ENCODE measurements at regions not wholly inside any gene's neighbourhood (a gene's known extent, or its start where the extent isn't known, plus 50 kb on each side); places are given as distances from the start of the nearest gene placed in this dataset.

GRCh38 chr3:158974904-158975303 lies 173.1 kb downstream of the MFSD1 start:
- DNase-seq (ENCODE audit: low read depth) = no peak

GRCh38 chr3:158976966-158977365 lies 175.1 kb downstream of the MFSD1 start:
- DNase-seq (ENCODE audit: low read depth) = no peak

- DNase-seq (ENCODE audit: low read depth) = no peak
Measured at GRCh38 chr3:158977497-158977896, 175.6 kb downstream of the MFSD1 start.

- no peak for DNase-seq (ENCODE audit: low read depth)
Measured at GRCh38 chr3:158983216-158984099, 181.6 kb downstream of the MFSD1 start.

- DNase-seq (ENCODE audit: low read depth) = no peak
Measured at GRCh38 chr3:158991146-158991705, 189.4 kb downstream of the MFSD1 start.

- no peak for DNase-seq (ENCODE audit: low read depth)
Measured at GRCh38 chr3:158992463-158992862, 190.6 kb downstream of the MFSD1 start.

- no peak for DNase-seq (ENCODE audit: low read depth)
Measured at GRCh38 chr3:158994386-158994785, 192.5 kb downstream of the MFSD1 start.

GRCh38 chr3:159001711-159002110 lies 199.9 kb downstream of the MFSD1 start:
- no peak for DNase-seq (ENCODE audit: low read depth)

- no peak for DNase-seq (ENCODE audit: low read depth)
Measured at GRCh38 chr3:159005137-159005536, 203.3 kb downstream of the MFSD1 start.

- DNase-seq (ENCODE audit: low read depth) = no peak
Measured at GRCh38 chr3:159007331-159007730, 205.5 kb downstream of the MFSD1 start.

GRCh38 chr3:159008401-159008800 lies 206.5 kb downstream of the MFSD1 start:
- no peak for DNase-seq (ENCODE audit: low read depth)

- no peak for DNase-seq (ENCODE audit: low read depth)
Measured at GRCh38 chr3:159018341-159018740, 216.5 kb downstream of the MFSD1 start.

- DNase-seq (ENCODE audit: low read depth) = no peak
Measured at GRCh38 chr3:159025733-159026132, 223.9 kb downstream of the MFSD1 start.

- no peak for DNase-seq (ENCODE audit: low read depth)
Measured at GRCh38 chr3:159026510-159026909, 224.7 kb downstream of the MFSD1 start.

GRCh38 chr3:159028706-159029105 lies 226.9 kb downstream of the MFSD1 start:
- DNase-seq (ENCODE audit: low read depth) = no peak

GRCh38 chr3:159029306-159030026 lies 227.6 kb downstream of the MFSD1 start:
- DNase-seq (ENCODE audit: low read depth) = no peak

- DNase-seq (ENCODE audit: low read depth) = no peak
Measured at GRCh38 chr3:159030138-159030670, 228.3 kb downstream of the MFSD1 start.

GRCh38 chr3:159030886-159031679 lies 229.2 kb downstream of the MFSD1 start:
- no peak for DNase-seq (ENCODE audit: low read depth)

- DNase-seq (ENCODE audit: low read depth) = no peak
Measured at GRCh38 chr3:159032311-159032710, 230.5 kb downstream of the MFSD1 start.

- no peak for DNase-seq (ENCODE audit: low read depth)
Measured at GRCh38 chr3:159038405-159038804, 236.6 kb downstream of the MFSD1 start.

GRCh38 chr3:159039286-159039685 lies 237.4 kb downstream of the MFSD1 start:
- no peak for DNase-seq (ENCODE audit: low read depth)

Data from T-helper 22 cell (primary cell).